ENCODE measurements at regions not wholly inside any gene's neighbourhood (a gene's known extent, or its start where the extent isn't known, plus 50 kb on each side); places are given as distances from the start of the nearest gene placed in this dataset.

GRCh38 chr11:44407211-44407996 lies 97.5 kb upstream of the ALX4 start:
- TF ChIP-seq CTCF (IDR thresholded peaks at IDR 0.05) (no peak), EP300 (IDR thresholded peaks at IDR 0.05) (no peak), POLR2AphosphoS5 (IDR thresholded peaks at IDR 0.05) (no peak)

All from suprapubic skin (tissue), 4 donors.